ENCODE measurements at regions not wholly inside any gene's neighbourhood (a gene's known extent, or its start where the extent isn't known, plus 50 kb on each side); places are given as distances from the start of the nearest gene placed in this dataset.
A peak's percentile ranks its signal among the peaks of the same experiment; 100 is the strongest.
"Not testable (repeated sequence)": the region's sequence is repeated elsewhere in the genome, so short reads cannot be mapped to it uniquely, and the experiment has no call there.

DNA sequence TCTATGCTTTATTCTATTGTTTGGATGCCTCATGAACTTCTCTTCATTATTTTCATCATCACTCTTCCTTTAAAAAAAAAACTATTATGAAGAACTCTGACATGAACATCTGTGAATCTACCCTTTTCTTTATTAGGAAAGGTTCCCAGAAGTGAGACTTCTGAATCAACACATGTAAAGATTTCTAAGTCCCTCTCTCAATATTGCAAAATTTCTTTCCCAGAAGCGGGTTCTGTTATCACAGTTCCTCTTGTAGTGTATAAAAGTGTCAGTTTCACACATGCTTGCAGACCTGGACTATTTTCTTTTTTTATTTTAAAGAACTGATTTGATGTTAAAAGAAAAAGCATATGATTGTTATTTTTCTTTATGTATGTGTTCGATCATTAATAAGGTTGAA, 330.8 kb upstream of the KLF3 start:
- DNase-seq (no peak), ATAC-seq (no peak)
- Histone ChIP-seq H3K4me3 (no peak overlapping the region), H3K27ac (no peak overlapping the region), H3K27me3 (no peaks in the 10 kb centered on the region), H3K4me1 (no peaks in the 10 kb centered on the region), H3K9me3 (no peaks in the 10 kb centered on the region), H3K36me3 (replicated peaks in 1 of 2; ENCODE audit: insufficient read depth in 1 of 2, low read depth in 2 of 2) (no peaks in the 10 kb centered on the region)
- TF ChIP-seq POLR2A (IDR thresholded peaks at IDR 0.05) (no peak), CTCF (IDR thresholded peaks at IDR 0.05) (no peak)
- 44 to 56% methylated on average over 2 of the region's 2 CpGs for WGBS, 2 donors
- intact Hi-C loops (cut with DNase I), result no loop called here

- DNase-seq, result no peak
- no peak for ATAC-seq
- Histone ChIP-seq H3K27ac (no peak overlapping the region), H3K4me1 (no peaks in the 10 kb centered on the region), H3K9me3 (no peaks in the 10 kb centered on the region), H3K36me3 (replicated peaks in 1 of 2; ENCODE audit: insufficient read depth in 1 of 2, low read depth in 2 of 2) (no peaks in the 10 kb centered on the region), H3K27me3 (no peaks in the 10 kb centered on the region), H3K4me3 (peak overlapping the region in 1 of 2 donors; percentile 2)
- intact Hi-C loops (cut with DNase I), result no loop called here
- WGBS, 2 donors, result 11 to 14% methylated on average over 1 of the region's 1 CpG
- TF ChIP-seq POLR2A (IDR thresholded peaks at IDR 0.05), result no peak
- no peak for TF ChIP-seq CTCF (IDR thresholded peaks at IDR 0.05)
Observed at GRCh38 chr4:38334791-38335190, 329.2 kb upstream of the KLF3 start.

- H3K27ac ChIP-seq; H3K4me3 ChIP-seq; H3K36me3 ChIP-seq (replicated peaks in 1 of 2; ENCODE audit: insufficient read depth in 1 of 2, low read depth in 2 of 2); DNase-seq; H3K4me1 ChIP-seq; H3K27me3 ChIP-seq; ATAC-seq; intact Hi-C loops (cut with DNase I); H3K9me3 ChIP-seq: not testable (repeated sequence)
- 100% methylated on average over 1 of the region's 1 CpG for WGBS, 2 donors
Observed at GRCh38 chr4:38338939-38339338, 325.1 kb upstream of the KLF3 start.

DNA sequence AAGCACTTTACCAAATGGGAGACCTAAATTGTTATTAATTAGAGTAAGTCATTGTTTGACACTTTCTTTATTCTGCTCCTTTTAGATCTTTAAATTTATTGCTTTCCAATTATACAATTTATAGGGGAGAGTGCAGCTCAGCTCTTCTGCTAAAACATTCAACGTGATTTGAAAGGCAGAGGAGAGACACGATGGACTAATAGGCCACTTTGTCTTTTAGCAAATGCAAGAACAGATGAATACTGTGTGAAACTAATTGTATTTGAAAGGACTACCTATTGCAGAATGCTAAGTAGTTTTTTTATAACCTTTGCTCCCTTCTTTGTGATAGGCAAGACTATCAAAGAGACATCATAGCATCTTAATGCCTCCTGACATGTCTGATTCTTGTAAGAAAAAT, 320.4 kb upstream of the KLF3 start:
- no peaks in the 10 kb centered on the region for H3K9me3 ChIP-seq
- no peak overlapping the region for H3K4me3 ChIP-seq
- no peaks in the 10 kb centered on the region for H3K27me3 ChIP-seq
- H3K36me3 ChIP-seq (replicated peaks in 1 of 2; ENCODE audit: insufficient read depth in 1 of 2, low read depth in 2 of 2), result no peaks in the 10 kb centered on the region
- ATAC-seq, result no peak
- H3K27ac ChIP-seq, result no peak overlapping the region
- TF ChIP-seq POLR2A (IDR thresholded peaks at IDR 0.05) (no peak), CTCF (IDR thresholded peaks at IDR 0.05) (no peak)
- no peaks in the 10 kb centered on the region for H3K4me1 ChIP-seq
- intact Hi-C loops (cut with DNase I), result no loop called here
- WGBS, 2 donors, result 68 to 74% methylated on average over 2 of the region's 2 CpGs
- no peak for DNase-seq

DNA sequence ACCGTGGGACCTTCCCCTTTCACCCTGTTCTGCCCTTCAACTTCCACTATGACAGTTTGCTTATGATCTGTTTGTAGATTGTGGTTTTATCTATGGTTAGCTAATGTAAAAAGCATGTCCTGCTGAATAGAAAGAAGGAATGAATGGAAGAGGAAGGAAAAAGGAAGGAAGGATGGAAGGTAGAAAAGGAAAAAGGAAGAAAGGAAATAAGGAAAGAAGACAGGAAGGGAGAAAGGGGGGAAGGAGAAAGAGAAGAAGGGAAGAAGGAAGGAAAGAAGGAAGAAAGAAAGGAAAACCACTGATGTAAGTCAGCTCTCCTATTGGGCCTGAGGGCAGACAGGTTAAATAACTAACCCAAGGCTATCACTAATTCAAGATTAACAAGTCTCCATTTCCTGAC, 319.1 kb upstream of the KLF3 start:
- no peak for TF ChIP-seq CTCF (IDR thresholded peaks at IDR 0.05)
- no peak for TF ChIP-seq POLR2A (IDR thresholded peaks at IDR 0.05)
- no peaks in the 10 kb centered on the region for H3K9me3 ChIP-seq
- H3K4me3 ChIP-seq, result no peak overlapping the region
- no peak overlapping the region for H3K27ac ChIP-seq
- intact Hi-C loops (cut with DNase I), result no loop called here
- 52 to 72% methylated on average over 1 of the region's 1 CpG for WGBS, 2 donors
- ATAC-seq (no peak), DNase-seq (no peak)
- H3K27me3 ChIP-seq, result no peaks in the 10 kb centered on the region
- no peaks in the 10 kb centered on the region for H3K36me3 ChIP-seq (replicated peaks in 1 of 2; ENCODE audit: insufficient read depth in 1 of 2, low read depth in 2 of 2)
- H3K4me1 ChIP-seq, result no peaks in the 10 kb centered on the region
